OCI-LY7 (cell line): ENCODE measurements at regions not wholly inside any gene's neighbourhood (a gene's known extent, or its start where the extent isn't known, plus 50 kb on each side); places are given as distances from the start of the nearest gene placed in this dataset.

Experiments
- CTCF ChIP-seq: fragments of 200-600 bp; sonication (generic); conservative IDR thresholded peaks from 2 replicates; pipeline ENCODE4 v1.5.1; 2014; ENCODE audit warnings: mild to moderate bottlenecking, antibody characterized with exemption, low read length, moderate library complexity, mixed read lengths
- EZH2phosphoT487 ChIP-seq: fragments of 200-600 bp; sonication (generic); IDR thresholded peaks from 2 replicates; pipeline ENCODE4 v1.6.1; 2018; ENCODE audit warnings: low read depth, borderline replicate concordance, mild to moderate bottlenecking, mixed run types, antibody characterized with exemption, low read length, moderate library complexity, mixed read lengths

GRCh38 chr4:16344853-16345252 is 118.6 kb upstream of the TAPT1 start:
- no peak for TF ChIP-seq CTCF
- no peak for TF ChIP-seq EZH2phosphoT487
